Activated B cell treated with CpG ODN at 0.5 μM for 24 hours (primary cell): ENCODE measurements at regions not wholly inside any gene's neighbourhood (a gene's known extent, or its start where the extent isn't known, plus 50 kb on each side); places are given as distances from the start of the nearest gene placed in this dataset.

Experiments
- ATAC-seq: fragments of 200-7000 bp; cut with Tn5 transposase; one replicate; pipeline ENCODE4 v1.10.0; 2021; ENCODE audit warnings: low read depth, mild to moderate bottlenecking, moderate library complexity
- CTCF ChIA-PET: fragments of 350-600 bp; sonication (Branson Sonifier 250); formaldehyde crosslinking; loops from one replicate; lab custom pipeline; 2021; ENCODE audit warnings: antibody characterized with exemption; lab: Charles Lee
- POLR2A ChIA-PET: fragments of 350-600 bp; sonication (Branson Sonifier 250); formaldehyde crosslinking; loops from one replicate; lab custom pipeline; 2021; ENCODE audit warnings: antibody characterized with exemption; lab: Charles Lee
- DNase-seq: peaks from one replicate; pipeline ENCODE4 v3.0.0; 2022
- H3K27ac Mint-ChIP-seq: one replicate; pipeline ENCODE4 v1.8.0; 2020; ENCODE audit warnings: mixed read lengths
- H3K27me3 Mint-ChIP-seq: one replicate; pipeline ENCODE4 v1.8.0; 2021; ENCODE audit warnings: mixed read lengths
- H3K36me3 Mint-ChIP-seq: one replicate; pipeline ENCODE4 v1.8.0; 2021; ENCODE audit warnings: low read depth, mixed read lengths
- H3K4me1 Mint-ChIP-seq: one replicate; pipeline ENCODE4 v1.8.0; 2021; ENCODE audit warnings: mixed read lengths
- H3K4me3 Mint-ChIP-seq: one replicate; pipeline ENCODE4 v1.8.0; 2020; ENCODE audit warnings: mild to moderate bottlenecking, mixed read lengths
- H3K9me3 Mint-ChIP-seq: one replicate; pipeline ENCODE4 v1.8.0; 2020; ENCODE audit warnings: mixed read lengths
- CTCF ChIP-seq: fragments of 200-600 bp; IDR thresholded peaks from one replicate; pipeline ENCODE4 v1.8.0; 2022; ENCODE audit warnings: antibody characterized with exemption, mild to moderate bottlenecking
- intact Hi-C: fragments of 100-400 bp; cut with micrococcal nuclease; formaldehyde crosslinking; loops from one replicate; pipeline ENCODE4 v1.15.1; 2024

GRCh38 chr3:70517124-70517890 is 204.9 kb upstream of the MDFIC2 start:
- no peaks in the 10 kb centered on the region for H3K36me3 Mint-ChIP-seq
- ChIA-PET CTCF (no interaction called here), POLR2A (no interaction called here)
- H3K4me1 Mint-ChIP-seq, result peaks cover 3% of the 10 kb centered on the region
- ATAC-seq, result no peak
- no peaks in the 10 kb centered on the region for H3K9me3 Mint-ChIP-seq
- no peak overlapping the region for H3K27ac Mint-ChIP-seq
- H3K4me3 Mint-ChIP-seq, result no peak overlapping the region
- TF ChIP-seq CTCF, result no peak
- DNase-seq, result no peak
- peaks cover 9% of the 10 kb centered on the region for H3K27me3 Mint-ChIP-seq
- intact Hi-C loops, result no loop called here

DNA sequence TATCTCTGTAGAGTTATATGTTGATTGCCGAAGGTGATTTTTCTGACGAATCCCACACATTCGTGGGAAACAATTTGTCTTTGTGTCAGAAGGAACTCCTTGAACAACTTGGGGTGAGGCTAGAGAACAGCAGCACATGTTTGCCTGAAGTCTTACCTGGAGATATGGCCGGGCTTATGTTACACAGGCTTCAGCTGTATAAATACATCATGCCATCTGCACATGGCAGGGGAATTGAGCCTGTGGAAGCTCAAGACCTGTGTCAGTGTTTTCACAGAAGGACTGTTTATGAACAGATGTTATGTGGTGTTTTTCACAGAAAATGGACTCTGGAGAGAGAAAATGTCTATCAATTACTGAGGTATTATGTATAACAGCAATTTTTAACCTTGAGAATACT is 203.6 kb upstream of the MDFIC2 start:
- Mint-ChIP-seq H3K36me3 (no peaks in the 10 kb centered on the region), H3K4me3 (no peak overlapping the region), H3K9me3 (no peaks in the 10 kb centered on the region), H3K27me3 (peaks cover 10% of the 10 kb centered on the region), H3K27ac (no peak overlapping the region), H3K4me1 (peaks cover 3% of the 10 kb centered on the region)
- intact Hi-C loops, result no loop called here
- ATAC-seq, result no peak
- ChIA-PET CTCF (no interaction called here), POLR2A (no interaction called here)
- no peak for TF ChIP-seq CTCF
- no peak for DNase-seq

DNA sequence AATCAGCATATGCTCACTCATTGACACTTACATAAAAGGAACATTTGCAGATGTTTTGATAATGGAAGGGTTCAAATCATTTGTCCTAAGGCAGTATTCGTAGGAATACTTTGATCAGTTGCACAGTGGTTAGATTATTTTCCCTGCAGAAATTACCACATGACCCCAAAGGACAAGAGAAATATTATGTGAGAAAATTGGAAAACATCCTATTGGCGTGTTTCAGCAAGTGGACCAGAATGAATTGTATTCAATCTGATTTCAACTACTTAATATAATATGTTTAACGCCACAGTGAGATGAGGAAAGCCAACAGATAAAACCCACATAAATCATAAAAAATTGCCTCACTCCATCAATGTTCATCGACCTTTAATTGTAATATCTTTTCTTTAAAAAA is 195.0 kb upstream of the MDFIC2 start:
- DNase-seq (no peak), ATAC-seq (no peak)
- intact Hi-C loops, result no loop called here
- Mint-ChIP-seq H3K27me3 (peaks cover 4% of the 10 kb centered on the region), H3K4me3 (no peak overlapping the region), H3K27ac (no peak overlapping the region), H3K4me1 (no peaks in the 10 kb centered on the region), H3K9me3 (no peaks in the 10 kb centered on the region), H3K36me3 (no peaks in the 10 kb centered on the region)
- no peak for TF ChIP-seq CTCF
- ChIA-PET POLR2A (no interaction called here), CTCF (no interaction called here)

DNA sequence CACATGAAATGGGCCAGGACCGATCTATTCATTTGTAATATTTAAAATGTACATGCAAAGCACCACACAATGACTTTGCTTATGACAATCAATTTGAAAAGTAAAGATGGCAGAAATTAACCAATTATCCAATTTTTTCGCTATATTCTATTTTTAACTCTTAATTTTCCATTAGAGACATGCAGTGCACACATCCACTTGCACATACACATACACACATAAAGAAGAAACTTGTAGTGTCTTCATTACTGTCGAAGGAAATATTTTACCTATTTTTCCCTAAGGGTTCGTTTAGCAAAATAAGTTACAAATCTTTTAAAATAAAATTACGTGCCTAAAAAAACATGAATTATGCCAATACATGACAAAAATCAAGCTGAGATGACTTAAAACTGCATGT is 194.3 kb upstream of the MDFIC2 start:
- ChIA-PET CTCF (no interaction called here), POLR2A (no interaction called here)
- Mint-ChIP-seq H3K4me1 (peaks cover 5% of the 10 kb centered on the region), H3K27me3 (peaks cover 4% of the 10 kb centered on the region), H3K36me3 (no peaks in the 10 kb centered on the region), H3K9me3 (no peaks in the 10 kb centered on the region), H3K27ac (no peak overlapping the region), H3K4me3 (no peak overlapping the region)
- intact Hi-C loops, result no loop called here
- no peak for TF ChIP-seq CTCF
- no peak for ATAC-seq
- no peak for DNase-seq

GRCh38 chr3:70501561-70501960 is 189.1 kb upstream of the MDFIC2 start:
- POLR2A ChIA-PET, result no interaction called here
- ATAC-seq (no peak), DNase-seq (no peak)
- no peak overlapping the region for H3K4me3 Mint-ChIP-seq
- CTCF ChIA-PET, result no interaction called here
- H3K27me3 Mint-ChIP-seq, result no peaks in the 10 kb centered on the region
- no peak for TF ChIP-seq CTCF
- H3K27ac Mint-ChIP-seq, result no peak overlapping the region
- no peaks in the 10 kb centered on the region for H3K9me3 Mint-ChIP-seq
- peaks cover 11% of the 10 kb centered on the region for H3K4me1 Mint-ChIP-seq
- H3K36me3 Mint-ChIP-seq, result no peaks in the 10 kb centered on the region
- intact Hi-C loops, result no loop called here
